ENCODE measurements at regions not wholly inside any gene's neighbourhood (a gene's known extent, or its start where the extent isn't known, plus 50 kb on each side); places are given as distances from the start of the nearest gene placed in this dataset.

DNA sequence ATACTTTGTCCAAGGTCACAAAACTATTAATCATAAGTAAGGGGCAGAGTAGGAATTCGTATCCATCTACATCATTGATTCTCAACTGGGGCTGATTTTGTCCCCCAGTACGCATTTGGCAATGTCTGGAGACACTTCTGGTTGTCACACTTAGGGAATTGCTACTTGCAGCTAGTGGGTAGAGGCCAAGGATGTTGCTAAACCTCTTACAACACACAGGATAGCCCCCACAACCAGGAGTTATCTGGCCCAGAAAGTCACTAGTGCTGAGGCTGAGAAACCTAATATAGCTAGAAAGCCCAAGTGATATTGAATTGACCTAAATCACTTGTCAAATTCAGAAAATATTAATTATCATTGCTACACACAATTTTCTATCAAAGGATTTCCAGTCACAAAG, 120.4 kb upstream of the ABCA1 start:
- no peaks in the 10 kb centered on the region for H3K27me3 ChIP-seq
- H3K4me1 ChIP-seq, result no peaks in the 10 kb centered on the region
- WGBS, 2 donors, result 36 to 47% methylated on average over 2 of the region's 2 CpGs
- no peak overlapping the region for H3K27ac ChIP-seq
- ATAC-seq (ENCODE audit: low FRiP score in 2 of 2) (no peak), DNase-seq (no peak)
- H3K36me3 ChIP-seq, result no peaks in the 10 kb centered on the region
- no peak overlapping the region for H3K4me3 ChIP-seq
- TF ChIP-seq CTCF (IDR thresholded peaks at IDR 0.05) (no peak), POLR2A (IDR thresholded peaks at IDR 0.05) (no peak), POLR2AphosphoS5 (IDR thresholded peaks at IDR 0.05) (no peak), EP300 (IDR thresholded peaks at IDR 0.05) (no peak)
- H3K9me3 ChIP-seq, result no peaks in the 10 kb centered on the region

- DNase-seq (no peak), ATAC-seq (ENCODE audit: low FRiP score in 2 of 2) (no peak)
- WGBS, 2 donors, result 60 to 62% methylated on average over 3 of the region's 3 CpGs
- Histone ChIP-seq H3K4me3 (no peak overlapping the region), H3K36me3 (no peaks in the 10 kb centered on the region), H3K27ac (no peak overlapping the region), H3K4me1 (peaks cover 0 to 4% (median 0%) of the 10 kb centered on the region in 4 donors), H3K9me3 (no peaks in the 10 kb centered on the region), H3K27me3 (no peaks in the 10 kb centered on the region)
- TF ChIP-seq CTCF (IDR thresholded peaks at IDR 0.05), result no peak
- TF ChIP-seq EP300 (IDR thresholded peaks at IDR 0.05), result no peak
- no peak for TF ChIP-seq POLR2AphosphoS5 (IDR thresholded peaks at IDR 0.05)
- TF ChIP-seq POLR2A (IDR thresholded peaks at IDR 0.05), result no peak
These were observed 122.3 kb upstream of the ABCA1 start for GRCh38 chr9:105050296-105050695.

DNA sequence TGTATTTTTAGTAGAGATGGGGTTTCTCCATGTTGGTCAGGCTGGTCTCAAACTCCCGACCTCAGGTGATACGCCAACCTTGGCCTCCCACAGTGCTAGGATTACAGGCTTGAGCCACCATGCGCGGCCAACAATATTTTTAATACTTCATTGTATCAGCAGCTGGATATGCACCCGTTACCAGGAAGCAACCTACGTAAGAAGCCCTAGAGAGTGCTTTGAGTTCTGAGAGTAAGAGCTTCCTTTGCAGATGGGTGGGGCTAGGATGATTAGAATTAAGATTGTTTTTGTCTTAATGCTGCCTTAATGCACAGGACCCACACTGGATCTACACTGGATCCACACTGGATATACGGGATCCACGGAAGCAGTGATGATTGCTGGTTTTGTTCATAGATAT, 123.9 kb upstream of the ABCA1 start:
- Histone ChIP-seq H3K27me3 (no peaks in the 10 kb centered on the region), H3K4me3 (no peak overlapping the region), H3K36me3 (no peaks in the 10 kb centered on the region), H3K4me1 (peaks cover 0 to 4% (median 0%) of the 10 kb centered on the region in 4 donors), H3K27ac (peak overlapping the region in 2 of 4 donors; percentile 41 to 54), H3K9me3 (no peaks in the 10 kb centered on the region)
- ATAC-seq (ENCODE audit: low FRiP score in 2 of 2) (peak in 1 of 2 donors; percentile 52), DNase-seq (no peak)
- peak in 1 of 4 donors; percentile 6 for TF ChIP-seq POLR2A (IDR thresholded peaks at IDR 0.05)
- no peak for TF ChIP-seq CTCF (IDR thresholded peaks at IDR 0.05)
- TF ChIP-seq EP300 (IDR thresholded peaks at IDR 0.05), result no peak
- WGBS, 2 donors, result 72 to 88% methylated on average over 6 to 8 of the region's 8 CpGs

DNA sequence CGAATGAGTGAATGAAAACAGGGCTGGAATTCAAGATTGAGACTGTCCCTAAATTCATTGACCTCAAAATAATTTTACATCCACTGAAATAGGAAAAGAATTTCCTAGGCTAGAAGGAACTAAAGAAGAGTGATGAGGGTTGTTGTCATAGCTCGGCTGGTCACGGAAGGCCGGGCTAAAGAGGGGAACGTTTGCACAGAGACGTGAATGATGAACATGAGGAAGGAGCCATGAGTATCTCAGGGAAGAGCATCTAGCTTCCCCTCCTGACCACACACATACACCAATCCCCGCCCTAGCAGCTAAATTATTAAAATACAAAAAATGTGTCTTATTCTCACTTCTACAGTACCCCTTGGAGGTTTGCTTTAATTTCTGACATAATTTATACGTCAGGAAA, 124.4 kb upstream of the ABCA1 start:
- no peak overlapping the region for H3K4me3 ChIP-seq
- WGBS, 2 donors, result 60 to 73% methylated on average over 8 of the region's 8 CpGs
- no peaks in the 10 kb centered on the region for H3K36me3 ChIP-seq
- no peak for TF ChIP-seq POLR2A (IDR thresholded peaks at IDR 0.05)
- TF ChIP-seq EP300 (IDR thresholded peaks at IDR 0.05), result no peak
- TF ChIP-seq CTCF (IDR thresholded peaks at IDR 0.05), result no peak
- no peak for TF ChIP-seq POLR2AphosphoS5 (IDR thresholded peaks at IDR 0.05)
- H3K9me3 ChIP-seq, result no peaks in the 10 kb centered on the region
- H3K27ac ChIP-seq, result peak overlapping the region in 3 of 4 donors; percentile 41 to 54 (median 44)
- peaks cover 0 to 4% (median 0%) of the 10 kb centered on the region in 4 donors for H3K4me1 ChIP-seq
- no peaks in the 10 kb centered on the region for H3K27me3 ChIP-seq
- DNase-seq (no peak), ATAC-seq (ENCODE audit: low FRiP score in 2 of 2) (peak in 1 of 2 donors; percentile 70)

GRCh38 chr9:105053209-105053652, 125.3 kb upstream of the ABCA1 start:
- Histone ChIP-seq H3K9me3 (no peaks in the 10 kb centered on the region), H3K4me3 (no peak overlapping the region), H3K27ac (peak overlapping the region in 2 of 4 donors; percentile 41 to 54), H3K36me3 (no peaks in the 10 kb centered on the region), H3K4me1 (peaks cover 0 to 4% (median 0%) of the 10 kb centered on the region in 4 donors), H3K27me3 (no peaks in the 10 kb centered on the region)
- WGBS, 2 donors, result 63 to 77% methylated on average over 4 of the region's 4 CpGs
- peak in 1 of 4 donors; percentile 11 for TF ChIP-seq POLR2A (IDR thresholded peaks at IDR 0.05)
- TF ChIP-seq POLR2AphosphoS5 (IDR thresholded peaks at IDR 0.05), result peak; percentile 40 to 52
- TF ChIP-seq EP300 (IDR thresholded peaks at IDR 0.05), result peak in 2 of 4 donors; percentile 20 to 57
- TF ChIP-seq CTCF (IDR thresholded peaks at IDR 0.05), result no peak
- ATAC-seq (ENCODE audit: low FRiP score in 2 of 2) (peak; percentile 9 to 85), DNase-seq (peak in 1 of 2 donors; percentile 64)

All from upper lobe of left lung (tissue), 6 donors.